Thyroid gland (tissue), 4 donors: ENCODE measurements at regions not wholly inside any gene's neighbourhood (a gene's known extent, or its start where the extent isn't known, plus 50 kb on each side); places are given as distances from the start of the nearest gene placed in this dataset.

Experiments used
- POLR2A ChIP-seq, 2 donors: fragments of 450-650 bp; IDR thresholded peaks; one replicate each; pipeline ENCODE4 v1.6.1; 2017; ENCODE audit warnings: antibody characterized with exemption in 2 of 2, mild to moderate bottlenecking in 2 of 2, moderate library complexity in 1 of 2
- TF ChIP-seq, protein P1 (sequence below), 6 experiments: fragments of 200-600 bp in 3 of 6; fragments of 450-650 bp in 3 of 6; sonication (generic) in 3 of 6; IDR thresholded peaks; one replicate each; pipeline ENCODE4 v1.5.1; 2016 to 2019; ENCODE audit warnings: antibody characterized with exemption in 6 of 6, mild to moderate bottlenecking in 2 of 6, inconsistent platforms in 1 of 6, moderate library complexity in 1 of 6

DNA sequence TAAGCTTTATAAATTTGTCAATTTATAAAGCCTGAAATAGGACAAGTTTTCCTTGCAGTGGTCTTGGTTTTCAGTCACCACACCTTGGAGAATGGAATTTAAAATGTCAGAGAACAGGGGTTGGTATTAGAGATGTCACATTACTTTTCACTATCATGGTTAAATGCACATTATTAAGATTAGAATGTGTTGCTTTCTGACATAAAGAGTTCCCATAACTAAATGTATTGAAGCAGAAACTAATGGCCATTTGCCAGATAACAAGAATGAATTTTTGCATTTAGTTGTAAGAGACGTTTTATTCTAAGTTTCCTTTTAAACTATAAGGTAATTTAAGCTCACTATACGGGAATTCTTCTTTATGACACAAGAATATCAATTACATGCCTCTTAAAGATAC is 172.3 kb downstream of the ARL4A start:
- TF ChIP-seq, protein P1, sequence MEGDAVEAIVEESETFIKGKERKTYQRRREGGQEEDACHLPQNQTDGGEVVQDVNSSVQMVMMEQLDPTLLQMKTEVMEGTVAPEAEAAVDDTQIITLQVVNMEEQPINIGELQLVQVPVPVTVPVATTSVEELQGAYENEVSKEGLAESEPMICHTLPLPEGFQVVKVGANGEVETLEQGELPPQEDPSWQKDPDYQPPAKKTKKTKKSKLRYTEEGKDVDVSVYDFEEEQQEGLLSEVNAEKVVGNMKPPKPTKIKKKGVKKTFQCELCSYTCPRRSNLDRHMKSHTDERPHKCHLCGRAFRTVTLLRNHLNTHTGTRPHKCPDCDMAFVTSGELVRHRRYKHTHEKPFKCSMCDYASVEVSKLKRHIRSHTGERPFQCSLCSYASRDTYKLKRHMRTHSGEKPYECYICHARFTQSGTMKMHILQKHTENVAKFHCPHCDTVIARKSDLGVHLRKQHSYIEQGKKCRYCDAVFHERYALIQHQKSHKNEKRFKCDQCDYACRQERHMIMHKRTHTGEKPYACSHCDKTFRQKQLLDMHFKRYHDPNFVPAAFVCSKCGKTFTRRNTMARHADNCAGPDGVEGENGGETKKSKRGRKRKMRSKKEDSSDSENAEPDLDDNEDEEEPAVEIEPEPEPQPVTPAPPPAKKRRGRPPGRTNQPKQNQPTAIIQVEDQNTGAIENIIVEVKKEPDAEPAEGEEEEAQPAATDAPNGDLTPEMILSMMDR (IDR thresholded peaks at IDR 0.05): no peak
- no peak for TF ChIP-seq POLR2A (IDR thresholded peaks at IDR 0.05)
